ENCODE measurements at regions not wholly inside any gene's neighbourhood (a gene's known extent, or its start where the extent isn't known, plus 50 kb on each side); places are given as distances from the start of the nearest gene placed in this dataset.

- TF ChIP-seq CTCF (conservative IDR thresholded peaks at IDR 0.05; ENCODE audit: low read depth, low read length), result no peak
- no peak for DNase-seq (ENCODE audit: low read depth)
Observed at GRCh38 chrX:723781-724180, 93.2 kb downstream of the SHOX start.

GRCh38 chrX:721354-721753, 90.8 kb downstream of the SHOX start:
- TF ChIP-seq CTCF (conservative IDR thresholded peaks at IDR 0.05; ENCODE audit: low read depth, low read length), result no peak
- no peak for DNase-seq (ENCODE audit: low read depth)
- no peak overlapping the region for H3K4me3 ChIP-seq (ENCODE audit: low read depth, low read length)

More at GRCh38 chrX:723781-724180, 93.2 kb downstream of the SHOX start:
- H3K4me3 ChIP-seq (ENCODE audit: low read depth, low read length), result no peak overlapping the region

GRCh38 chrX:720825-721224, 90.2 kb downstream of the SHOX start:
- no peak for TF ChIP-seq CTCF (conservative IDR thresholded peaks at IDR 0.05; ENCODE audit: low read depth, low read length)
- no peak for DNase-seq (ENCODE audit: low read depth)
- H3K4me3 ChIP-seq (ENCODE audit: low read depth, low read length), result no peak overlapping the region

GRCh38 chrX:720250-720649, 89.7 kb downstream of the SHOX start:
- no peak for TF ChIP-seq CTCF (conservative IDR thresholded peaks at IDR 0.05; ENCODE audit: low read depth, low read length)
- no peak for DNase-seq (ENCODE audit: low read depth)
- H3K4me3 ChIP-seq (ENCODE audit: low read depth, low read length), result no peak overlapping the region

- no peak for TF ChIP-seq CTCF (conservative IDR thresholded peaks at IDR 0.05; ENCODE audit: low read depth, low read length)
- no peak overlapping the region for H3K4me3 ChIP-seq (ENCODE audit: low read depth, low read length)
- DNase-seq (ENCODE audit: low read depth), result no peak
Observed at GRCh38 chrX:716136-716535, 85.5 kb downstream of the SHOX start.

- no peak for TF ChIP-seq CTCF (conservative IDR thresholded peaks at IDR 0.05; ENCODE audit: low read depth, low read length)
- no peak for DNase-seq (ENCODE audit: low read depth)
- H3K4me3 ChIP-seq (ENCODE audit: low read depth, low read length), result no peak overlapping the region
Observed at GRCh38 chrX:714131-714530, 83.5 kb downstream of the SHOX start.
